ENCODE measurements at regions not wholly inside any gene's neighbourhood (a gene's known extent, or its start where the extent isn't known, plus 50 kb on each side); places are given as distances from the start of the nearest gene placed in this dataset.

GRCh38 chr3:16088496-16088895, 86.0 kb upstream of the GALNT15 start:
- no peaks in the 10 kb centered on the region for H3K9me3 ChIP-seq
- no peaks in the 10 kb centered on the region for H3K36me3 ChIP-seq
- no peak for TF ChIP-seq CTCF (IDR thresholded peaks at IDR 0.05)
- no peak overlapping the region for H3K4me3 ChIP-seq
- no peaks in the 10 kb centered on the region for H3K27me3 ChIP-seq
- no peak overlapping the region for H3K27ac ChIP-seq
- DNase-seq (ENCODE audit: low spot score) = no peak
- H3K4me1 ChIP-seq = peaks cover 0 to 21% of the 10 kb centered on the region in 2 donors

GRCh38 chr3:16089521-16089920, 85.0 kb upstream of the GALNT15 start:
- H3K27me3 ChIP-seq = no peaks in the 10 kb centered on the region
- no peak overlapping the region for H3K4me3 ChIP-seq
- H3K36me3 ChIP-seq = no peaks in the 10 kb centered on the region
- TF ChIP-seq CTCF (IDR thresholded peaks at IDR 0.05) = no peak
- H3K27ac ChIP-seq = no peak overlapping the region
- no peak for DNase-seq (ENCODE audit: low spot score)
- H3K4me1 ChIP-seq = peaks cover 0 to 21% of the 10 kb centered on the region in 2 donors
- no peaks in the 10 kb centered on the region for H3K9me3 ChIP-seq

GRCh38 chr3:16090024-16090423, 84.5 kb upstream of the GALNT15 start:
- Histone ChIP-seq H3K4me3 (no peak overlapping the region), H3K36me3 (no peaks in the 10 kb centered on the region), H3K27ac (no peak overlapping the region), H3K9me3 (no peaks in the 10 kb centered on the region), H3K27me3 (no peaks in the 10 kb centered on the region), H3K4me1 (peaks cover 0 to 20% of the 10 kb centered on the region in 2 donors)
- TF ChIP-seq CTCF (IDR thresholded peaks at IDR 0.05) = no peak
- no peak for DNase-seq (ENCODE audit: low spot score)

GRCh38 chr3:16090706-16091105, 83.8 kb upstream of the GALNT15 start:
- DNase-seq (ENCODE audit: low spot score) = no peak
- no peaks in the 10 kb centered on the region for H3K9me3 ChIP-seq
- H3K4me3 ChIP-seq = no peak overlapping the region
- no peaks in the 10 kb centered on the region for H3K27me3 ChIP-seq
- no peak for TF ChIP-seq CTCF (IDR thresholded peaks at IDR 0.05)
- H3K27ac ChIP-seq = no peak overlapping the region
- H3K36me3 ChIP-seq = no peaks in the 10 kb centered on the region
- H3K4me1 ChIP-seq = peaks cover 0 to 13% of the 10 kb centered on the region in 2 donors

- Histone ChIP-seq H3K36me3 (no peaks in the 10 kb centered on the region), H3K9me3 (no peaks in the 10 kb centered on the region), H3K4me1 (peaks cover 0 to 5% of the 10 kb centered on the region in 2 donors), H3K4me3 (no peak overlapping the region), H3K27me3 (no peaks in the 10 kb centered on the region), H3K27ac (no peak overlapping the region)
- TF ChIP-seq CTCF (IDR thresholded peaks at IDR 0.05) = no peak
- no peak for DNase-seq (ENCODE audit: low spot score)
Measured at GRCh38 chr3:16092923-16093322, 81.6 kb upstream of the GALNT15 start.

Measured in right atrium auricular region (tissue), 2 donors.